AG20443 (cell line): ENCODE measurements at regions not wholly inside any gene's neighbourhood (a gene's known extent, or its start where the extent isn't known, plus 50 kb on each side); places are given as distances from the start of the nearest gene placed in this dataset.
A peak's percentile ranks its signal among the peaks of the same experiment; 100 is the strongest.
"Not testable (repeated sequence)": the region's sequence is repeated elsewhere in the genome, so short reads cannot be mapped to it uniquely, and the experiment has no call there.

Experiments used
- DNase-seq: peaks from one replicate; pipeline ENCODE4 v3.0.0; 2012; ENCODE audit warnings: low spot score, mixed read lengths

DNA sequence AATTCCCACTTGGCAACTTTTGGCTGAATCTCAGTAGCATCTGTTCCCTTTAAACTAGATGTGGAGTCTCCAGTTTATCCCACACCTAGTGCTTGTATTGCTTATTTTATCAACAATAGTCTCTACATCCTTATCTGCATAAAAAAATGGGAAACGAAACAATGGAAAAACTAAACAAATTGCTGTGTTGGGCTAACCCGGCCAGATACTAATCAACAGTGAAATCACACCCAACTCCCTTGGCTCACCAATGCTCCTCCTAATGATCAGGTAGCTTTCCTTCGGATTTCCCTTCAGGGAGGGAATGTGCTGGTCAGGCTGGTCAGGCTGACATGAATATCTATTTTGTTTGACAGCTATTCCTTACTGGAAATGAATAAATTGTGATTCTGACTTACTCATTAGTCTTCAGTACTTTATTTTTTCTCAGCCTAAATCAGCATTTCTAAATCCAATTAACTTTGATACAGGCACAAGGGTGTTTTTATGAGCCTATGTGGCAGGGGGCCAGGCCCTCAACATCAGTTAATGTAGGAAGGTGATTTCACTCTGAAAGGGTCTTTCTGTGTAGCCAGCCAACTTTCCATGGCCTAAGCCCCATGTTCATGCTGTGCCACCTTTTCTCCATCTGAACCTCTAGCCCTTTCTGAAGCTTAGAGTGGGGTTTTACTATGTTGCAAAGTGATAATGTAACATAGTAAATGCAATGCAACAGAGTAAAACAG is 170.5 kb upstream of the NPSR1 start:
- no peak for DNase-seq

GRCh38 chr7:34488766-34489165 is 169.3 kb upstream of the NPSR1 start:
- no peak for DNase-seq

GRCh38 chr7:34491899-34492298 is 166.1 kb upstream of the NPSR1 start:
- DNase-seq: no peak

DNA sequence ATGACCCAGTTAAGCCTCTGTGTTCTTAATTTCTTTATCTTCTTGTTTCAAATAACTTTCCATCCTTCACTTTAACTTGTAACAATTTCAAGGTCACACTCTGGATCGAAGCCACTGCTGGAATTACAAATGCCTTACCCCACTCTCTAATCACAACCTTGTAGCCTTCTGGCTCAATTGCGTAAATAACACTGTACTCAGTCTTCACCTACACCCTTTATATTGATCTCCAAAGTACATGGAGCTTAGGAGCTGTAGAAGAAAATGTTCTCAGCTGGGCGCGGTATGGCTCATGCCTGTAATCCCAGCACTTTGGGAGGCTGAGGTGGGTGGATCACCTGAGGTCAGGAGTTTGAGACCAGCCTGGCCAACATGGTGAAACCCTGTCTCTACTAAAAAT is 164.3 kb upstream of the NPSR1 start:
- DNase-seq: no peak

DNA sequence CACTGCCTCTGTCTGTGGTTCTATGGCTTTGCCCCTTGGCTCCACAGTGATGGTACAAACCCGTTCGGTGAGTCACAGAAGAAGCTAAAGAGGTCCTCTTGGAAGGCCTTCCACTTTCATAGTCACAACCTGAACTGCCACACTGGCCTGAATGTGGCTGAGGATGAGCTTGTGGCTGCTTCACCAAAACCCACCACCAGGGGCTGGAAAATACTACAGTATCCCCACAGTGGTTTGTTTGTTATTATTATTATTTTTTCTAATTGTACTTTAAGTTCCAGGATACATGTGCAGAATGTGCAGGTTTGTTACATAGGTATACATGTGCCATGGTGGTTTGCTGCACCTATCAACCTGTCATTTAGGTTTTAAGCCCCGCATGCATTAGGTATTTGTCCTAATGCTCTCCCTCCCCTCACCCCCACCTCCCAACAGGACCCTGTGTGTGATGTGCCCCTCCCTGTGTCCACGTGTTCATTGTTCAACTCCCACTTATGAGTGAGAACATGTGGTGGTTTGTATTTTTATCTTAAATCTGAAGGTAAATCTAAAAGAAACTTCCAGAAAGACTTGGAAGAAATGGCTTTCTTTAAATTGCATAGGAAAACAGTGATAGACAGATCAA is 160.8 kb upstream of the NPSR1 start:
- DNase-seq: no peak

DNA sequence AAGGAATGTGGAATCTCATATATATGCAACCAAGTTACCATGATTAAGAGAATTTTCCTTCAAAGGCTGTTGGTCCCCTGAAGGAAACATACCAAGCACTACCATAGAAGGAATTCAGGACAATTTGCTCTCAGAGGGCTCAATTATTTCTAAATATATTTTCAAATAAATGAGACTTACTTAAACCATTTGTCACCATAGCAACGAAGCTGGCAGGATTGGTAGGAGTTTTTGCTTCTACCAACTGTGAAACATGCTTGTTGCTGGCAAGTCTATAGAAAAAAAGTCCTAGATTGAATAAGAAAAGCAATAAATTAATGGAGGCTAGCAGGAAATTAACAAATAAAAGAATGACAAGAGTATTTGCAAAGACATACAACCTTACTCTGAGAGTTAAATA is 156.9 kb upstream of the NPSR1 start:
- DNase-seq: no peak

DNA sequence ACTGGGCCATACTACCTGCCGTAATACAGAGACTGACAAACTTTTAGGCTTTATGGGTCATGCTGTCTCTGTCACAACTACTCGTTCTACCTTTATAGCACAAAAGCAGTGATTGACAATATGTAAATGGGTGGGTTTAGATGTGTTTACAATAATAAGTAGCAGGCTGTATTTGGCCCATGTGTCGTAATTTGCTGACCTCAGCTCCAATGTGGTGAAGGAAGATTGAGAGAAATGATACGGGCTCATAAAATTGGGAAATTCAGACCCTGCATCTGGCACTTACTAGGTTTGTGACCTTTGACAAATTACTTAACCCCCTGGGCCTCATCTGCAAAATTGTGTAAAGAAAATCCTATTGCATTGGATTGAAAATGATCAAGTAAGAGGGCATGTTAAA is 150.8 kb upstream of the NPSR1 start:
- DNase-seq: no peak

DNA sequence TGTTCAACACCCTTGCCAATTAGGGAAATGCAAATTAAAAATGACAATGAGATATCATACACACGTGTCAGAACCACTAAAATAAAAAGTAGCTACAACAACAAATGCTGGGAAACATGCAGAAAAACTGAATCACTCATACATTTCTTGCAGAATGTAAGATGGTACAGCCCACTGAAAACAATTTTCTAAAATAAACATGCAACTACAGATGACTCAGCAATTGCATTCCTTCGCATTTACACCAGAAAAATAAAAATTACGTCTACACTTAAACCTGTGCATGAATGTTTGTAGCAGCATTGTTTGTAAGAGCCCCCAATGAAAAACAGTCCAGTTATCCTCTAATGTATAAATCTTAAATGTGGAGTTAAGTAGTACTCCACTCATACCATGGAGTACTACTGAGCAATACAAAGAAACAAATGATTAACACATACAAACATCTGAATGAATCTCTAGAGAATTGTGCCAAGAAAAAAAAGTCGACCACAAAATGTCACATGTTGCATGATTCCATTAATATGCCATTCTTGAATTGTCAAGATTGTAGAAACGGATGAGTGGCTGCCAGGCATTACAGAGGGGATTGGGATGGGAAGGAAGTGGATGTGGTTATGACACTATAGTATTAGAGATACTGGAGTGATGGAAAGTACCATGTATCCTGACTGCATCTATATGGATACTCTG is 134.6 kb upstream of the NPSR1 start:
- DNase-seq: no peak

DNA sequence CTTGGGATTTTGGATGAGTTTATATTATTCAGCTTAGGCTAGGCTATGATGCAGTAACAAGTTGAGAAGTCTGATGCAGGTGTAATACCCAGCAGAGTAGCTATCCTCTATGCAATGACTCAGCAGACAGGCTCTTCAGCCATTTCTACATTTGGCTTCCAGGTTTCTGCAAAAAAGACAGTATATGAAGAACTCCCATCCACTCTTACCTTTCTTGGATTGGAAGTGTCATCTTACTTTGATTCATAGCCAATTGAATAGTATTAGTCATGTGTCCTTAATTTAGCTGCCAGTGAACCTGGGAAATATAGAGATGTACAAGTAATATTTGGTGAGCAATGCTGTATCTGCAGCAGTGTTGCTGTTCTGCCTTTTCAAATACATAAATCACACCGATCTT is 127.8 kb upstream of the NPSR1 start:
- no peak for DNase-seq

DNA sequence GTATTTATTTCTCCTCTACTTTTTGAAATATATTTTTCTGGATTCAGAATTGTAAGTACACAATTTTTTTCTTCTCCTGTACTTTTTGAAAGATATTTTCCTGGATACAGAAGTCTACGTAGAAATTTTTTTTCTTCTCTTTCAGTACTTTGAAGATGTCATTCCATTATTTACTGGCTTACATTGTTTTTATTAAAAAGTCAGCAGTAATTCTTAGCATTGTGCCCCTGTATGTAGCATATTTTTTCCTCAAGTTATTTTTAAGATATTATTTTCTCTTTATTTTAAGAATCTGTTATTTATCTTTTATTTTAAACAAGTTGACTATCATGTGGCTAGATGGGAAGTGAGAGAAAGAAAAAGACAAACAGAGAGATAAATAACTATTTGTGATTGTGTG is 119.0 kb upstream of the NPSR1 start:
- no peak for DNase-seq

- no peak for DNase-seq
These were observed 113.4 kb upstream of the NPSR1 start for GRCh38 chr7:34544621-34545020.

GRCh38 chr7:34550996-34551395 is 107.0 kb upstream of the NPSR1 start:
- no peak for DNase-seq

DNA sequence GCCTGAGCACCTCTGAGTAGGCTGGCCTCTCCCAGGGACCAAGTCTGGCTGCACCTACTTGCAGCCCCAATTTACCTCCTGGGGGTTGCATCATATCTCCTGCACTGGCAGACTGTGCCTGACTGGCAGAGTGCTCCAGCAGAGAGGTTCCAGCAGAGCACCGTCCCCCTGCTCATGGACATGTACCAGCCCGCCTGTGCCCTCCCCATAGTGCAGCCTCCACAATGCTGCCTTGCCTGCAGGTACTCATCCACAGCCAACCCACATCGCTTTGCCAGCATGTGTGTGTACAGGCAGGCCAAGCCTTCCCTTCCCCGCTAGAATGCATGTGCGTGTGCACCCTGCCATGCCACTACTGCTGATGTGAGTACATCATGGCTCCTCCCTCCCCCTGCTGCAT is 105.5 kb upstream of the NPSR1 start:
- DNase-seq: no peak

GRCh38 chr7:34558022-34558421 is 100.0 kb upstream of the NPSR1 start:
- DNase-seq: no peak

DNA sequence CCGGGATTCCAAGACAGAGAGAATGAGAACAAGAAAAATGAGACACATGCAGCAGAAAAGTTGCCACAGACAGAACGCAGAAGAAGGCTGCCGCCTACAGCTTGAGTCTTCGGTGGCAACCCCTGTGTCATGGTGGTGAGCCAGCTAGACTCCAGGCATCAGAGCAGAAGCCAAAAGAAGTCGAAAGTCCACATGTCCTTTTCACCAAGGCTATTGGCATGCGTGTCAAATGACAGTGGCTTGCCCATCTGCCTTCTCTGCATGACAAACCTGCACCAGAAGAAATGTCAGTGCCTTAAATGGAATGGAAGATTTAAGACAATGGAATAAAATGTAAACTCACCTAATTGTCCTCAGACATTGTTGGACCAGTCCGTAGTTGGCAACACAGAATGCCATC is 93.9 kb upstream of the NPSR1 start:
- DNase-seq: no peak

- DNase-seq: no peak
These were observed 90.1 kb upstream of the NPSR1 start for GRCh38 chr7:34567906-34568305.

GRCh38 chr7:34569975-34570699 is 87.9 kb upstream of the NPSR1 start:
- no peak for DNase-seq

DNA sequence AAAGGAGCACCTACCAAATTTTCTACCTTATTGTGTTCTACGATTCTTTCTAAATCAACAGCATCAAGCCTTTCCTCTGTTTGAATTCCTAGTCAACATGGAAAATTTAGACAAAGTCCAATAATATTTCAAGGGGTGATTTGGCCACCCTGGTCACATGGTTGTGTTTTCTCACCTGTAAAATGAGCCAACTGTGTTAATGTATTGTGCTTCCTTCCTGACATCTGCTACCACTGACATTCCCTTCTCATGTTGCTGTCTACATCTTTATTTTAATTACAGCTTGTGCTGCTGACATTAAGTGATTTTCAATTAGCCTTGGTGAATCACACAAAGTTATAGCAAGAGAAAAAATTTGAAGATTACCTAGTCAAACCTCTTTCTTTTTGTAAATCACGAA is 83.0 kb upstream of the NPSR1 start:
- DNase-seq: no peak

- not testable (repeated sequence) for DNase-seq
These were observed 80.1 kb upstream of the NPSR1 start for GRCh38 chr7:34577934-34578333.

DNA sequence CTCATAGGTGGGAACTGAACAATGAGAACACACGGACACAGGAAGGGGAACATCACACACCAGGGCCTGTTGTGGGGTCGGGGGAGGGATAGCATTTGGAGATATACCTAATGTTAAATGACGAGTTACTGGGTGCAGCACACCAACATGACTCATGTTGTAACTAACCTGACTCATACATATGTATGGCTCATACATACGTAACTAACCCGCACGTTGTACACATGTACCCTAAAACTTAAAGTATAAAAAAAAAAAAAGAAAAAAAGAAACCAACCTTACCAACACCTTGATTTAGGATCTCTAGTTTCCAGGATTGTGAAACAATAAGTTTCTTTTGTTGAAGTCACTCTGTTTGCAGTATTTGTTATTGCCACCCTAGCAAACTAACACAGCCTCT is 76.3 kb upstream of the NPSR1 start:
- DNase-seq: not testable (repeated sequence)

DNA sequence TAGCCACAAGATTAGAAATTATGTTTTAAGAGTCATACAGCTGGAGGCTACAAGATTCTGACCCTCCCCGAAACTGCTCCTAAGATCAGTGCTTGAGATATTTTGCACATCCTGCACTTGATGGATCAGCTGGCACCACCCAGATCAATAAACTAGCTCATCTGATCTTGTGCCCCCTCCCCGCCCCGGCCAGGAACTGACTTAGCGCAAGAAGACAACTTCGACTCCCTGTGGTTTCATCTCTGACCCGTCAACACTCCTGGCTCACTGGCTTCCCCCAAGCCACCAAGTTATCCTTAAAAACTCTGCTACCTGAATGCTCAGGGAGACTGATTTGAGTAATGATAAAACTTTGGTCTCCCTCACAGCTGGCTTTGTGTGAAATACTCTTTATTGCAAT is 73.5 kb upstream of the NPSR1 start:
- no peak for DNase-seq

DNA sequence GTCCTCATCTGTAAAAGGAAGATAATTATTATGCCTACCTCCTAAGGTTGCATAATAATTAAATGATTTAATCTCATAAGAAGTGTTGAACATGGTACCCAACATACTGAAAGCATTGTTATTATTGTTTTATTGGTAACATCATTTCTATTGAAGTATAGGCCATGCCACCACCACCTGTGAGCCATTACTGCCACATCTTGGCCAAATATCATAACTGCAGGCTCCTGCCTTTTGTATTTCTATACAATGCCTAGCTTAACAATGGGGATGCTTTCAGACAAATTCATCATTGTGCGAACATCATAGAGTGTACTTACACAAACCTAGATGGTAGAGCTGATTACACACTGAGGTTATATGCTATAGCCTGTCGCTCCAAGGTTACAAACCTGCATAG is 61.1 kb upstream of the NPSR1 start:
- peak; percentile 17 for DNase-seq
